ENCODE measurements at regions not wholly inside any gene's neighbourhood (a gene's known extent, or its start where the extent isn't known, plus 50 kb on each side); places are given as distances from the start of the nearest gene placed in this dataset.

DNA sequence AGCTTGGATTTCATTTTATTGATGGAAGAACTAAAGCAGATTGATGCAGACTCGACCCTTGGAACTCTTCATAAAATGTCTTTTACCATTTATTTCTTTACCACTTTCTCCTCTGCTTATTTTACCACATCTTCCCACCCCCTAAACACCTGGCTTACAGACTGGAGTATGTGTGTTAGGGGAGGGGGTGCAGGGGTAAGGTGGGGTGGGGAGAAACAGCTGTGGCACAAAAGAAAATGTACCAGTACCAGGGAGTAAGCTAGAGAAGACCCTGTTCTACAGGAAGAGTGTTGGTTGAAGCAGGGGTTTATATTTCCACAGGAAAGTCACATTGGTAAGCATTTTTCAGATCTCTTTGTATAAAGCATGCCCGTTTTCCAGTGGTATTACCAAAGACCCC is 312.7 kb upstream of the MTNR1B start:
- Histone ChIP-seq H3K27ac (ENCODE audit: extremely low read depth, low read depth, low read length) (no peak overlapping the region), H4K20me1 (replicated peaks; ENCODE audit: control insufficient read depth, insufficient read depth, low read length) (no peaks in the 10 kb centered on the region), H3K9me3 (replicated peaks; ENCODE audit: control insufficient read depth, insufficient read depth, low read depth, low read length) (no peaks in the 10 kb centered on the region), H3K36me3 (ENCODE audit: control insufficient read depth, insufficient read depth, low read length) (no peaks in the 10 kb centered on the region), H3K4me2 (ENCODE audit: insufficient read depth, low read length) (no peak overlapping the region), H3K4me3 (no peak overlapping the region), H3K27me3 (ENCODE audit: control insufficient read depth in 2 of 2, insufficient read depth in 2 of 2, low read length in 2 of 2) (no peaks in the 10 kb centered on the region), H3K4me1 (replicated peaks in 1 of 2; ENCODE audit: control insufficient read depth in 2 of 2, insufficient read depth in 2 of 2, low read length in 2 of 2) (no peaks in the 10 kb centered on the region), H3K9ac (ENCODE audit: insufficient read depth in 1 of 2, low read depth in 2 of 2, low read length in 2 of 2) (no peak overlapping the region), H3K79me2 (ENCODE audit: control insufficient read depth, insufficient read depth, low read length) (no peaks in the 10 kb centered on the region), H3K9me1 (ENCODE audit: control insufficient read depth, insufficient read depth, low read length) (no peaks in the 10 kb centered on the region), H2AFZ (ENCODE audit: low read depth, low read length) (no peak overlapping the region)
- POLR2A ChIA-PET = no interaction called here
- no peak for ATAC-seq
- 0% methylated on average over 2 of the region's 2 CpGs for WGBS (ENCODE audit: insufficient coverage, low coverage, missing lambda C conversion rate)
- BruUV-seq (replicated peaks) = no TSS peak
- no peak for TF ChIP-seq BRCA1 (IDR thresholded peaks at IDR 0.05)
- TF ChIP-seq BRCA1 (CRISPR knock-in tag; IDR thresholded peaks at IDR 0.05) = no peak
- TF ChIP-seq PCBP2 (IDR thresholded peaks at IDR 0.05; ENCODE audit: low read depth, low read length, poor library complexity, severe bottlenecking) = no peak
- TF ChIP-seq CBX2 (IDR thresholded peaks at IDR 0.05; ENCODE audit: insufficient read depth, low read length, poor library complexity, severe bottlenecking) = no peak
- TF ChIP-seq, protein P1, sequence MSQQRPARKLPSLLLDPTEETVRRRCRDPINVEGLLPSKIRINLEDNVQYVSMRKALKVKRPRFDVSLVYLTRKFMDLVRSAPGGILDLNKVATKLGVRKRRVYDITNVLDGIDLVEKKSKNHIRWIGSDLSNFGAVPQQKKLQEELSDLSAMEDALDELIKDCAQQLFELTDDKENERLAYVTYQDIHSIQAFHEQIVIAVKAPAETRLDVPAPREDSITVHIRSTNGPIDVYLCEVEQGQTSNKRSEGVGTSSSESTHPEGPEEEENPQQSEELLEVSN (IDR thresholded peaks at IDR 0.05; ENCODE audit: borderline replicate concordance in 1 of 2, extremely low read depth in 1 of 2, insufficient read depth in 1 of 2, insufficient read length in 1 of 2, low read depth in 1 of 2, low read length in 1 of 2, poor library complexity in 1 of 2, severe bottlenecking in 1 of 2) = no peak
- TF ChIP-seq EP300 (IDR thresholded peaks at IDR 0.05; ENCODE audit: low read length) = no peak
- TF ChIP-seq ZNF3 (CRISPR knock-in tag; IDR thresholded peaks at IDR 0.05) = no peak
- TF ChIP-seq PHF20 (IDR thresholded peaks at IDR 0.05; ENCODE audit: partially characterized antibody) = no peak
- TF ChIP-seq TSC22D4 (tag; IDR thresholded peaks at IDR 0.05) = no peak
- no peak for TF ChIP-seq ZNF324 (CRISPR knock-in tag; IDR thresholded peaks at IDR 0.05)
- no peak for TF ChIP-seq HNRNPL (IDR thresholded peaks at IDR 0.05; ENCODE audit: low read depth, low read length)
- no peak for TF ChIP-seq ZNF146 (CRISPR knock-in tag; IDR thresholded peaks at IDR 0.05; ENCODE audit: unreplicated experiment)
- no peak for TF ChIP-seq CSDE1 (IDR thresholded peaks at IDR 0.05)
- CTCF ChIA-PET (ENCODE audit: low intra/inter-chr PET ratio) = no interaction called here
- in situ Hi-C loops (cut with MboI) = no loop called here
- no peak for FAIRE-seq
- intact Hi-C loops (cut with micrococcal nuclease) = no loop called here
- DNase-seq (ENCODE audit: extremely low read depth in 1 of 4, low spot score in 3 of 4) = no peak

Data from K562 (cell line).